Motor neuron (in vitro differentiated cells): ENCODE measurements at regions not wholly inside any gene's neighbourhood (a gene's known extent, or its start where the extent isn't known, plus 50 kb on each side); places are given as distances from the start of the nearest gene placed in this dataset.
A peak's percentile ranks its signal among the peaks of the same experiment; 100 is the strongest.

Experiments used
- ATAC-seq, 8 experiments: fragments of 200-7000 bp; cut with Tn5 transposase; replicated peaks in 6 of 8; 2 replicates each; pipeline ENCODE4 v1.8.0; 2021; ENCODE audit warnings: mild to moderate bottlenecking in 8 of 8, moderate library complexity in 8 of 8
- H3K27ac ChIP-seq, 2 donors: fragments of 250-450 bp; sonication (Bioruptor Pico); 2 replicates each; pipeline ENCODE4 v1.9.0; 2021; ENCODE audit warnings: antibody characterized with exemption in 2 of 2, mild to moderate bottlenecking in 2 of 2, moderate library complexity in 1 of 2
- H3K4me1 ChIP-seq, 2 donors: fragments of 250-450 bp; sonication (Bioruptor Pico); replicated peaks in 1 of 2; 2 replicates each; pipeline ENCODE4 v1.6.1; 2021; ENCODE audit warnings: antibody characterized with exemption in 2 of 2, mild to moderate bottlenecking in 2 of 2, moderate library complexity in 1 of 2
- H3K4me3 ChIP-seq, 5 donors: fragments of 250-450 bp; sonication (Bioruptor Pico); 2 replicates each; pipeline ENCODE4 v1.9.0; 2021; ENCODE audit warnings: antibody characterized with exemption in 5 of 5, mild to moderate bottlenecking in 5 of 5, moderate library complexity in 4 of 5
- WGBS, 10 experiments: fragments of 450-650 bp; shearing (Covaris generic); methylation state at CpG; one replicate each; pipeline ENCODE4 v1.0.0; 2022; 5-methylcytosine and 5-hydroxymethylcytosine counted together
- in situ Hi-C, 9 experiments: fragments of 400-800 bp; cut with MboI; loops; one replicate each; pipeline ENCODE4 v1.15.0; 2021; ENCODE audit warnings: low sequenced_read_pairs in 9 of 9, low pct_unique_long_range_greater_than_20kb in 2 of 9; ENCODE audit not compliant: unreplicated experiment in 9 of 9

- no peaks in the 10 kb centered on the region for H3K4me1 ChIP-seq
- ATAC-seq = no peak
- H3K4me3 ChIP-seq = no peak overlapping the region
- no peak overlapping the region for H3K27ac ChIP-seq
- WGBS, 10 experiments = 20 to 100% (median 70%) methylated on average over 1 of the region's 1 CpG; no CpG with 5 or more reads in 4 of the 10 experiments
- in situ Hi-C loops = loop anchor here in 1 of 9 experiments (25.0 kb wide), 1 partner anchor 291 kb away; the partner anchor contains the start of gene PTGER4
These were observed 283.4 kb upstream of the PTGER4 start for GRCh38 chr5:40396317-40396716.

- no peaks in the 10 kb centered on the region for H3K4me1 ChIP-seq
- H3K4me3 ChIP-seq = no peak overlapping the region
- in situ Hi-C loops = loop anchor here in 1 of 9 experiments (25.0 kb wide), 1 partner anchor 292 kb away; the partner anchor contains the start of gene PTGER4
- WGBS, 10 experiments = 0 to 81% (median 69%) methylated on average over 1 to 4 of the region's 4 CpGs; no CpG with 5 or more reads in 1 of the 10 experiments
- no peak overlapping the region for H3K27ac ChIP-seq
- peak in 3 of 8 experiments; percentile 53 to 74 (median 59) for ATAC-seq
These were observed 284.5 kb upstream of the PTGER4 start for GRCh38 chr5:40395251-40395650.

GRCh38 chr5:40394698-40395097 is 285.0 kb upstream of the PTGER4 start:
- in situ Hi-C loops = loop anchor here in 1 of 9 experiments (25.0 kb wide), 1 partner anchor 293 kb away; the partner anchor contains the start of gene PTGER4
- ATAC-seq = peak in 1 of 8 experiments; percentile 12
- Histone ChIP-seq H3K4me3 (no peak overlapping the region), H3K27ac (no peak overlapping the region), H3K4me1 (no peaks in the 10 kb centered on the region)
- 48 to 96% (median 82%) methylated on average over 2 to 4 of the region's 4 CpGs for WGBS, 10 experiments

- in situ Hi-C loops = loop anchor here in 1 of 9 experiments (25.0 kb wide), 1 partner anchor 296 kb away; the partner anchor contains the start of gene PTGER4
- ATAC-seq = peak in 3 of 8 experiments; percentile 65 to 82 (median 71)
- Histone ChIP-seq H3K27ac (no peak overlapping the region), H3K4me1 (no peaks in the 10 kb centered on the region), H3K4me3 (no peak overlapping the region)
These were observed 288.1 kb upstream of the PTGER4 start for GRCh38 chr5:40391642-40392041.

GRCh38 chr5:40390281-40391149 is 289.2 kb upstream of the PTGER4 start:
- WGBS, 10 experiments = 0 to 100% (median 78%) methylated on average over 1 to 6 of the region's 6 CpGs
- no peak overlapping the region for H3K4me3 ChIP-seq
- H3K27ac ChIP-seq = no peak overlapping the region
- in situ Hi-C loops = loop anchor here in 1 of 9 experiments (25.0 kb wide), 1 partner anchor 297 kb away; the partner anchor contains the start of gene PTGER4
- no peaks in the 10 kb centered on the region for H3K4me1 ChIP-seq
- ATAC-seq = no peak

- WGBS, 10 experiments = 58 to 97% (median 80%) methylated on average over 1 to 4 of the region's 4 CpGs; no CpG with 5 or more reads in 1 of the 10 experiments
- Histone ChIP-seq H3K4me1 (no peaks in the 10 kb centered on the region), H3K4me3 (no peak overlapping the region), H3K27ac (no peak overlapping the region)
- ATAC-seq = no peak
- in situ Hi-C loops = loop anchor here in 1 of 9 experiments (25.0 kb wide), 1 partner anchor 298 kb away; the partner anchor contains the start of gene PTGER4
These were observed 290.1 kb upstream of the PTGER4 start for GRCh38 chr5:40389591-40389990.

GRCh38 chr5:40386289-40386688 is 293.4 kb upstream of the PTGER4 start:
- in situ Hi-C loops = loop anchor here in 1 of 9 experiments (25.0 kb wide), 1 partner anchor 301 kb away; the partner anchor contains the start of gene PTGER4

GRCh38 chr5:40385544-40385943 is 294.2 kb upstream of the PTGER4 start:
- no peak overlapping the region for H3K4me3 ChIP-seq
- in situ Hi-C loops = loop anchor here in 1 of 9 experiments (25.0 kb wide), 1 partner anchor 302 kb away; the partner anchor contains the start of gene PTGER4
- H3K4me1 ChIP-seq = no peaks in the 10 kb centered on the region
- H3K27ac ChIP-seq = no peak overlapping the region
- no peak for ATAC-seq

More at GRCh38 chr5:40386289-40386688, 293.4 kb upstream of the PTGER4 start:
- Histone ChIP-seq H3K4me3 (no peak overlapping the region), H3K4me1 (no peaks in the 10 kb centered on the region), H3K27ac (no peak overlapping the region)
- WGBS, 10 experiments = 0 to 100% (median 52%) methylated on average over 1 to 3 of the region's 3 CpGs; no CpG with 5 or more reads in 2 of the 10 experiments
- ATAC-seq = peak in 3 of 8 experiments; percentile 87 to 95 (median 94)

GRCh38 chr5:40384782-40385390 is 294.8 kb upstream of the PTGER4 start:
- Histone ChIP-seq H3K4me3 (no peak overlapping the region), H3K27ac (no peak overlapping the region), H3K4me1 (no peaks in the 10 kb centered on the region)
- 60 to 90% (median 77%) methylated on average over 1 to 3 of the region's 3 CpGs for WGBS, 10 experiments
- ATAC-seq = no peak
- in situ Hi-C loops = loop anchor here in 1 of 9 experiments (25.0 kb wide), 1 partner anchor 302 kb away; the partner anchor contains the start of gene PTGER4

GRCh38 chr5:40383749-40384651 is 295.7 kb upstream of the PTGER4 start:
- in situ Hi-C loops = loop anchor here in 1 of 9 experiments (25.0 kb wide), 1 partner anchor 303 kb away; the partner anchor contains the start of gene PTGER4
- 60 to 95% (median 84%) methylated on average over 1 to 3 of the region's 3 CpGs for WGBS, 10 experiments
- no peak for ATAC-seq
- no peaks in the 10 kb centered on the region for H3K4me1 ChIP-seq
- H3K27ac ChIP-seq = no peak overlapping the region
- H3K4me3 ChIP-seq = no peak overlapping the region

GRCh38 chr5:40381676-40382363 is 297.9 kb upstream of the PTGER4 start:
- ATAC-seq = peak in 3 of 8 experiments; percentile 22 to 70 (median 39)
- H3K27ac ChIP-seq = no peak overlapping the region
- 20 to 100% (median 75%) methylated on average over 1 to 4 of the region's 4 CpGs; no CpG with 5 or more reads in 1 of the 10 experiments for WGBS, 10 experiments
- no peaks in the 10 kb centered on the region for H3K4me1 ChIP-seq
- no peak overlapping the region for H3K4me3 ChIP-seq
- in situ Hi-C loops = loop anchor here in 1 of 9 experiments (25.0 kb wide), 1 partner anchor 305 kb away; the partner anchor contains the start of gene PTGER4
